ENCODE measurements at regions not wholly inside any gene's neighbourhood (a gene's known extent, or its start where the extent isn't known, plus 50 kb on each side); places are given as distances from the start of the nearest gene placed in this dataset.

GRCh38 chr2:145360129-145360790 lies 840.3 kb upstream of the ZEB2 start:
- no peak for TF ChIP-seq CTCF (IDR thresholded peaks at IDR 0.05)
- TF ChIP-seq POLR2A (IDR thresholded peaks at IDR 0.05) = no peak
- TF ChIP-seq EP300 (IDR thresholded peaks at IDR 0.05) = no peak
